PC-9 (cell line): ENCODE measurements at regions not wholly inside any gene's neighbourhood (a gene's known extent, or its start where the extent isn't known, plus 50 kb on each side); places are given as distances from the start of the nearest gene placed in this dataset.

Source experiments
- CTCF ChIP-seq: fragments of 200-600 bp; sonication (generic); conservative IDR thresholded peaks from 2 replicates; pipeline ENCODE4 v1.6.1; 2017; ENCODE audit warnings: mixed run types, antibody characterized with exemption, mild to moderate bottlenecking, moderate library complexity
- EZH2 ChIP-seq: fragments of 200-600 bp; sonication (generic); IDR thresholded peaks from 2 replicates; pipeline ENCODE4 v1.8.0; 2017; ENCODE audit warnings: antibody characterized with exemption, low read depth

GRCh38 chr14:37669242-37669641 is 73.8 kb downstream of the TTC6 start:
- TF ChIP-seq CTCF (no peak), EZH2 (no peak)
